HS-27A (cell line): ENCODE measurements at regions not wholly inside any gene's neighbourhood (a gene's known extent, or its start where the extent isn't known, plus 50 kb on each side); places are given as distances from the start of the nearest gene placed in this dataset.

Experiments used
- DNase-seq: peaks from one replicate; pipeline ENCODE4 v3.0.0-alpha.2; 2012; ENCODE audit warnings: low read depth, missing footprints

- no peak for DNase-seq
Observed at GRCh38 chr12:77571768-77572167, 258.9 kb upstream of the NAV3 start.

GRCh38 chr12:77571127-77571526, 259.6 kb upstream of the NAV3 start:
- DNase-seq, result no peak

DNA sequence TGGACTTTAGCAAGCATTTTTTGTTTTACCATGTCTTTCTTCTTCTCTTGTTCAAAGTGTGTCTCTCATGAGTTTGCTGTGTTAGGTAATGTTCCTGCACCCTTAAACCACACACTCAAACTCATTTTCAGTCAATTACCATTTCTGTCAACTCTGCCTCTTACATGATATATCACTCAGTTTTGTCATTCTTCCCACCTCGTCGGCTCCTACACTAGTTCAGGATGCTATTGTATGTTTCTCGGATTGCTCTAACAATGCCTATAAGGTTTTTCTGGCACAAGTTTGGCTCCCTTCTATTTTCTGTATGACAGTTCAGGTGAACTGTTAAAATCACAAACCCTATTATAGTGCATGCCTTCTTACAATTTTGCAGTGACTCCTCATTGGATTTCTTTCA, 260.8 kb upstream of the NAV3 start:
- no peak for DNase-seq

GRCh38 chr12:77560714-77561113, 270.0 kb upstream of the NAV3 start:
- DNase-seq, result no peak

DNA sequence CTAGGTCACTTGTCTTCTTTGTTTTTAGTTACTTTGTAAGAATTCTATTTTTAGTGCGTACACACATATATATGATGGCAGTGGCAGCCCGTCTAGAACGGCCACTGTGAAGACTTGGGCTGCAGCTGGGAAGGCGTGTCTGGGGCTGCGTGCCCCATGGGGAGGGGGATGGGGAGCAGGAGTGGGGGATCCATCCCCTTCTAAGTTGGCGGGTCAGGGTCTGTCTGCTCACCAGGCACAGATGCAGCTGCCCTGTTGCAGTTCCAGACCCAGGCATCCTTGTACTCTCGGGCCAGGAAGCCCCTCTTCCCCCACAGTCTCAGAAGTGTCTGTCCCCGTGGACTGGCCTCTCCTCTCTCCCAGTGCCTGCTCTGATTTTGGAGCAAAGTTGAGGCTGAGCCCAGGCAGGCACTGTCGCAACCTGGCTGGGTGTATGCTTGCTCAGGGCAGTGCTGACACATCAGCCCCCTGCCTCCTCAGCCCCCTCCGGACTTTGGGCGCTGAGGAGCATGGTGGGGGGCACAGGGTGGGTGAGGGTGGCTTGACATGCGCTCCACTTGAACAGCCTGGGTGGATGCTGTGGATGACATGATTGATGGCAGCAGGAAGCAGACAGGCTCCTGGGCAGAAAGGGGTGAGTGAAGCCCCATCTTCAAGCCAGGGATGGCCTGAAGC, 271.2 kb upstream of the NAV3 start:
- DNase-seq, result no peak

- DNase-seq, result no peak
Observed at GRCh38 chr12:77555074-77555473, 275.6 kb upstream of the NAV3 start.

DNA sequence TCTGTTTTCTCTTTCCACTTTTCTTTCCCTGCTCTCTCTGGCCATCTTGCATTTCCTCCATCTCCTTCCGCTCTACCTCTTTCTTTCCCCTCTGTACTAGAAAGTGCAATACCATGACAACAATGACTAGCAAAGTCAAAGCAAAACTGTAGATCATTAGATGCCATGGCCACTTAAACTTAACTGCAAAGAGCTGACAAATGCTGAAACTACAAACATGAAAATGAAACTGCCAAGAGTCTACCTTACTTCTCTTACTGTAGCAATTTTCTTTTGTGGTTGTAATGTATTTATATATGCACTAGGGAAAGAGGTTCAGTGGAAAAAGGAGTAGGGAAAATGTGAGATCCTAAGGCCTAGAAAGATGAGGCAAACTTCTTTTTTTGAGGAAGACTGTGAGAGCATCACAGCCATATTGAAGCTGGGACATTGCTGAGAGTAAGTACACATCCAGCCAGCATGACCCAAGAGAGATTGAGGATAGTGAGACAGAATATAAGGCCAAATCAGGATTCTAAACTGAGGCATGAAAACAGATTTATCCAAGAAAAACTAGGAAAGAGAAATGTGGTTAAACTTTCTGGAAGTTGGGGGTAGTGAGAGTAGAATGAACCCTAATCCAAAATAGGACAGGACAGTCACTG, 276.6 kb upstream of the NAV3 start:
- DNase-seq, result no peak

DNA sequence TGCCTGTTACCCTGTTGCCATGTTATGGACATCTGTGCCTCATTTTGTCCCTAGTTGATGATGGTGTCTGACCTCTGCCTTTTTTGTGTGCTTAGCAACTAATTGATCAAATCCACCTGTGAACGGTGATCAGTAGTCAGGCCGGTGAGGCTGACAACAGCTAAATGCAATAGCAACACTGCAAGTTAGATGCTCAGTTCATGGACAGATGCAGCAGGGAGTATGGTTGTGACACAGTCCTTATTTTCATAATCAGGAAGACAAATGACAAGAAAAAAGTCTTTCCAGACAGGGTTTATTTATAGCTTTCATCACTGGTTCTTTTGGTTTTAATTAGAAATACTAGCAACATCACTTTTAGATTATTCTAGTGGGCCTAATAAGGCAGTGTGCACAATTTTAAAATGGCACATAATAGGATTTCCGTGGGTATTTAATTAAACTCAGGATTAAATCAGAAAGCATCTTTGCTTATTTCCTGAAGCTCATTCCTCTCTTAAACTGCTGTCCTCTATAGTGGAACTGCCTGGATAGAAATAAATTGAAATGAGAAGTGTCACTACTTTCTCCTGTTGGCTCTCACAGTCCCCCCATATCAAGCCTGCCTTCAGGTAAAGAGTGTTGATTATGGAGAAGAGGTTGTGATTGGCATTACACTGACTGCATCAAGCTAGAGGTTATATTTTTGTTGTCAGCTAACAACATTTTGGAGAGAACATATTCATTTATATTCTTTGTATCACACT, 281.1 kb upstream of the NAV3 start:
- no peak for DNase-seq

- DNase-seq, result no peak
Observed at GRCh38 chr12:77548797-77549196, 281.9 kb upstream of the NAV3 start.

DNA sequence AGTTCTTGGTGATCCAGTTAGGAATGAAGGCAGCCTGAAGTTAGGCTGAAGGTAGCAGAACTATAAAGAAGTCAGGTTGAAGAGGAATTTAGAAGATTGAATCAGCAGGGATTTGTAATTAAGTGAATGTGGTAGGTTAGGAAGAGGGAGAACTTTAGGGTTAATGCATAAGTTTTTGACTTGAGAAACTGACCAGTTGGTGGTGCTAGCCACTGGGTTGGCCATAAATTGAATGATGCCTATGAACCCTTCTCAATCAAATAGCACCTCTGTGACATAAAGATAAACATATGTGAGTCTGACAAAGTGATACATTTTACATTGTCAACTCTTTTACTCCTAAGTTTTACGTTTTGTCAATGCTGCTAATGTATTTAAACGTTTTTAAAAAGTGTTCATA, 290.6 kb upstream of the NAV3 start:
- no peak for DNase-seq

GRCh38 chr12:77537663-77538062, 293.0 kb upstream of the NAV3 start:
- DNase-seq, result no peak

DNA sequence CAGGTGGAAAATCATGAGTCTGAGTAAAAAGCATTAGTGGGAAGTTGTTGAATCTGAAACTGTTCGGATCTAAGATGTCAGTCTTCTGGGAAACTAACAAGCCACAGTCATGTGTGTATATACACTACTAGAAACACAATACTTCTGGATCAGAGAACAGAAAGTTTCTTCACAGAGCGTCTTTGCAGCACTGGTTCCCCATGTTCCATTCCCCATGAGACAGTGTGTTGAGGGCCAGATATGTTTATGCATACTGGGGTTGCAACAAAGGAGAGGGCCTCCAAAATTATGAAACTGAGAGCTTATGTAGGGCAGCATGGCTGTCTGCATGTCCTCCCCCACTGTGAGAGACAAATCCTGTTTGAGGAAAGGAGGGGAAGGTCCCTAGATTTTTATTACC, 295.0 kb upstream of the NAV3 start:
- DNase-seq, result no peak

- no peak for DNase-seq
Observed at GRCh38 chr12:77531912-77532311, 298.8 kb upstream of the NAV3 start.

GRCh38 chr12:77522247-77522646, 308.4 kb upstream of the NAV3 start:
- DNase-seq, result no peak

- DNase-seq, result peak; percentile 23
Observed at GRCh38 chr12:77521508-77522115, 309.1 kb upstream of the NAV3 start.

GRCh38 chr12:77514511-77514910, 316.2 kb upstream of the NAV3 start:
- no peak for DNase-seq

GRCh38 chr12:77510985-77511384, 319.7 kb upstream of the NAV3 start:
- DNase-seq, result no peak

- no peak for DNase-seq
Observed at GRCh38 chr12:77504466-77504865, 326.2 kb upstream of the NAV3 start.

DNA sequence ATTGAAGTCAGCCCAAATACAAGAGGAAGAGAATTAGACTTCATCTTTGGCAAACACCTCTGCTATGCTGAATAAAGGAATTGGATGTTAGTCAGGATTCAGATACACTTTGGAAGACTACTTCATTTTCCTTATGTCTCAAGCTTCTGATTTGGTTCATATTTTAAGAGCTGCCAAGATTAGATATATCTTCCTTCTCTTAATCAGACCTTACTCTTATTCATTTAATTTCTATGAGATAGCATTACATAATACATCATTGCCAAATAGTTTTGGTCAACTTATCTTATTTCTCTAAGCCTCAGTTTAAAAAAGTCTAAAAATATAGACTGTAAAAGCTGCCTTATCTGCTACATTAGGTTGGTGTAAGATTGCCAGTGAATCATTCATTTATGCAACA, 330.6 kb upstream of the NAV3 start:
- no peak for DNase-seq

DNA sequence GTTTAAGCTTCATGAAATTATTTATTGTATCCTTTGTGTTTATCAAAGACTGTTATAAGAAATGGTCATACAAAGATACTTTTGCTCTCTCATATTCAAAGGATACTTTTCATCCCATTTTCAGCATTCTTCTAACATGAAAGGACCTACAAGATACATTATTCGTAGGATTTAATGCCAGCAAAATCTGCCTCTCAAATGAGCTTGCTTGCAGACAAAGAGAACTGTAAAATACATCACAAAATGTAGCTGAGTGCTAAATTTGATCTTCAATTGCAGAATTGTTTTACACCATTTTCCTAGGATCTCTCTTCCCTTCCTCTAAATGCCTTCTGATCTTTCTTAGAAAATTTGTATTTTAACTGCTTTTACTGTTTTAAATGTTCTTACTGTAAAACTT, 333.0 kb upstream of the NAV3 start:
- DNase-seq, result no peak

GRCh38 chr12:77496714-77497113, 334.0 kb upstream of the NAV3 start:
- DNase-seq, result no peak

DNA sequence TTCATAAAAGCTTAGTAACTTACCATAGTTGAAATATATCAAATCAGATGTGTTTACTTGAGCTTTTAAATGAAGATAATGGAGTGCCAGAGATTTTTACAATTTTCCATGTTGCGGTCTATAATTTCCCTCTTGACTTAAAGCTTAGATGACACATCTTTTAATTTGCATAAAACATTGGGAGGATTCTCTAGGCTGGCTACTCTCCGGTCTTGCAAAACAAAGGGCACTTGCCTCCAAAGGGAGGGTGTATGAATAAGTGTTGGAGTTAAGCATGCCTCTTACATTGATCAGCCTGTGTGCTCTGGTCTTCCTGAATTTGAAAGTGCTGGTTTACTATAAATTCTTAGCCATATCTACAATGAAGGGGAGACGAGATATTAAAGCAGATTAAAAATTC, 336.4 kb upstream of the NAV3 start:
- DNase-seq, result no peak
